OCI-LY1 (cell line): ENCODE measurements at regions not wholly inside any gene's neighbourhood (a gene's known extent, or its start where the extent isn't known, plus 50 kb on each side); places are given as distances from the start of the nearest gene placed in this dataset.

ENCODE experiments used
- EZH2 ChIP-seq: fragments of 200-600 bp; sonication (generic), shearing (Covaris generic); IDR thresholded peaks from 2 replicates; pipeline ENCODE4 v1.8.0; 2017; ENCODE audit warnings: borderline replicate concordance, mixed run types, mild to moderate bottlenecking, antibody characterized with exemption, low read length, moderate library complexity, mixed read lengths
- TF ChIP-seq, protein P1 (sequence below): fragments of 200-600 bp; sonication (generic), shearing (Covaris generic); IDR thresholded peaks from 2 replicates; pipeline ENCODE4 v1.5.1; 2017; ENCODE audit warnings: mild to moderate bottlenecking, antibody characterized with exemption, low read length, moderate library complexity, mixed read lengths

DNA sequence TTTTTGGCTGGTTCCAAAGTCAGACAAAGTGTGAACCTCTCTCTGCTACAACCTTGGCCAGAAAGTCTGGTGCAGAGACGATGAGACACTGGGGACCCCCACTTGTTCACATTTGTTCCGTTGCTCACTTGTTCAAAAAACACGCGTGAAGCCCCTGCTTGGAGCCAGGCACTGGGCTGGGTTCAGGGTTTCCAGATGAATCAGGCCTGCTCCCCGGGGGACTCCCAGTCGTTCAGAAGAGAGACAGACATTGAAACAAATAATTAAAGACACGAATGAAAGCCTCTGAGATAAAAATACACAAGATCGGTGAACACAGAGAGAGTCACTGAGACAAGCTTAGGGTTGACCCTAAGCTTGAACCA lies 101.5 kb upstream of the RUNX3 start:
- TF ChIP-seq, protein P1, sequence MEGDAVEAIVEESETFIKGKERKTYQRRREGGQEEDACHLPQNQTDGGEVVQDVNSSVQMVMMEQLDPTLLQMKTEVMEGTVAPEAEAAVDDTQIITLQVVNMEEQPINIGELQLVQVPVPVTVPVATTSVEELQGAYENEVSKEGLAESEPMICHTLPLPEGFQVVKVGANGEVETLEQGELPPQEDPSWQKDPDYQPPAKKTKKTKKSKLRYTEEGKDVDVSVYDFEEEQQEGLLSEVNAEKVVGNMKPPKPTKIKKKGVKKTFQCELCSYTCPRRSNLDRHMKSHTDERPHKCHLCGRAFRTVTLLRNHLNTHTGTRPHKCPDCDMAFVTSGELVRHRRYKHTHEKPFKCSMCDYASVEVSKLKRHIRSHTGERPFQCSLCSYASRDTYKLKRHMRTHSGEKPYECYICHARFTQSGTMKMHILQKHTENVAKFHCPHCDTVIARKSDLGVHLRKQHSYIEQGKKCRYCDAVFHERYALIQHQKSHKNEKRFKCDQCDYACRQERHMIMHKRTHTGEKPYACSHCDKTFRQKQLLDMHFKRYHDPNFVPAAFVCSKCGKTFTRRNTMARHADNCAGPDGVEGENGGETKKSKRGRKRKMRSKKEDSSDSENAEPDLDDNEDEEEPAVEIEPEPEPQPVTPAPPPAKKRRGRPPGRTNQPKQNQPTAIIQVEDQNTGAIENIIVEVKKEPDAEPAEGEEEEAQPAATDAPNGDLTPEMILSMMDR: no peak
- no peak for TF ChIP-seq EZH2
